ENCODE measurements at regions not wholly inside any gene's neighbourhood (a gene's known extent, or its start where the extent isn't known, plus 50 kb on each side); places are given as distances from the start of the nearest gene placed in this dataset.
"Not testable (repeated sequence)": the region's sequence is repeated elsewhere in the genome, so short reads cannot be mapped to it uniquely, and the experiment has no call there.

DNA sequence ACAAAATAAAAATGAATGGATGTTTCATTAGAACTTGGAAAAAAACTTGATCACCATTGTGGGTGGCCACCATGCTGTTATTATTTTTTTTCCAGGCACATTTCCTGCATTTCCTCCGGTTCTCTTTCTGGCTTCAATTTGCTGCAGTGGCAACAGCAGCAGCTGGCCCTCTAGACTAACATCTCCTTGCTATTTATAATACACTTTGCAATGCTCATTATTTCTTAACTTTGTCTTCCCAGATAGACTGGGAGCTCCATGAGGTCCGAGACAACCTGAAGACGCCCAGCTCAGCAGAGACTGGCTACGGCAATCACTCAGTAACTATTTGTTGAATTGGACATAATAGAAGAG lies 53.4 kb upstream of the ATP5PO start:
- no peak overlapping the region for H3K4me3 ChIP-seq (ENCODE audit: low read length)
- no peak for TF ChIP-seq EZH2phosphoT487 (IDR thresholded peaks at IDR 0.05; ENCODE audit: low read depth)
- TF ChIP-seq CTCF (IDR thresholded peaks at IDR 0.05; ENCODE audit: low read depth, low read length) = no peak
- H3K9me3 ChIP-seq (ENCODE audit: insufficient read depth, low read length) = no peaks in the 10 kb centered on the region
- no peaks in the 10 kb centered on the region for H3K27me3 ChIP-seq (ENCODE audit: low read depth, low read length)
- H3K36me3 ChIP-seq (replicated peaks; ENCODE audit: low read depth, low read length) = no peaks in the 10 kb centered on the region
- H3K9ac ChIP-seq (ENCODE audit: low read length) = no peak overlapping the region
- no peak overlapping the region for H2AFZ ChIP-seq (ENCODE audit: low read depth, low read length)
- H4K20me1 ChIP-seq (ENCODE audit: insufficient read depth, low read length) = no peaks in the 10 kb centered on the region
- 0 out of 2 replicates have a peak, but pooled peaks cover 3% of the 10 kb centered on the region for H3K4me1 ChIP-seq (ENCODE audit: low read length)
- H3K4me2 ChIP-seq (ENCODE audit: low read length) = no peak overlapping the region
- no peaks in the 10 kb centered on the region for H3K79me2 ChIP-seq (ENCODE audit: low read length)
- H3K27ac ChIP-seq (ENCODE audit: low read length) = no peak overlapping the region

DNA sequence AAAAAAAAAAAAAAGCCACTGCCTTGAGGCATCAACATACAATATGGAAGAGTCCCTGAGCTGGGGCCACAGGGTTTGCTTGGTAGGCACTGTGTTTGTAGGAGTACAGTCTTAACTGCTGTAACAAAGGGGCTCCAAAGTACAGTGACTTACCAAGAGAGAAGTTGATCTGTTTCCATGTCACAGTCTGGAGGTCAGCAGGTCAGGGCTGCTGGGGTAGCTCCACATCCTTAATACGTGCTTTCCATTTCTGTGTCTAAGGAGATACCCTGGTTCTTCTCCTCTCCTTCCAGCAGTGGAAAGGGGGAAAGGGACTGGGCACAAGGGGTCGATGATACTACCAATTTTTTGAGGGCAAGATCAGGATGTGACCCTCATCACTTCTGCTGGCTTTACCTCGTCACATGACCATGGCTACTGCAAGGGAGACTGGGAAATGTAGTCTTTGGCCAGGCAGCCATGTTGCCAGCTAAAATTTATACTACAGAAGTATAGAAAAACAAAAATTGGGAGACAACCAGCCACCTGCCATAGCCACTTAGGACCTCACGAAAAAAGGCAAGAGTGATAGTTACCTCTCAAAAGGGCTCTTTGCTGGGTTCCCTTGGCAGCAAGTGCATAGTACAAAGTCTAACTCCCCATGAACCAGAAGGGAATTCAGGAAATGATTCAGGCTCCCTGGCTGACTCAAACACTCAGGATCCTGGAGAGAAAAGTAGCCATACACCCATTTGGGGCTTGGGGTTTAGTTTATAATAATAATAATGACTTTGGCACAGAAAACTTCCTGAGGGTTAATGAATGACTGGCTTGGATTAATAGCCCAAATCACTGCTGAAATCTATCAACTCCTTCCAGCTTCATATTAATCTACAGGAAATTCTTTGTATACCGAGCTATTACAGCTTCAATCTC lies 52.7 kb upstream of the ATP5PO start:
- Histone ChIP-seq H2AFZ (ENCODE audit: low read depth, low read length) (peak overlapping the region; percentile 63; the same call in 1 of the 2 replicates), H3K9ac (ENCODE audit: low read length) (no peak overlapping the region), H3K27me3 (ENCODE audit: low read depth, low read length) (no peaks in the 10 kb centered on the region), H3K4me3 (ENCODE audit: low read length) (peak overlapping the region; percentile 46; the same call in 1 of the 2 replicates), H3K9me3 (ENCODE audit: insufficient read depth, low read length) (no peaks in the 10 kb centered on the region), H3K79me2 (ENCODE audit: low read length) (no peaks in the 10 kb centered on the region), H3K27ac (ENCODE audit: low read length) (no peak overlapping the region), H3K36me3 (replicated peaks; ENCODE audit: low read depth, low read length) (no peaks in the 10 kb centered on the region), H3K4me1 (ENCODE audit: low read length) (0 out of 2 replicates have a peak, but pooled peaks cover 3% of the 10 kb centered on the region), H4K20me1 (ENCODE audit: insufficient read depth, low read length) (no peaks in the 10 kb centered on the region), H3K4me2 (ENCODE audit: low read length) (peak overlapping the region; percentile 66)
- TF ChIP-seq EZH2phosphoT487 (IDR thresholded peaks at IDR 0.05; ENCODE audit: low read depth) = no peak

DNA sequence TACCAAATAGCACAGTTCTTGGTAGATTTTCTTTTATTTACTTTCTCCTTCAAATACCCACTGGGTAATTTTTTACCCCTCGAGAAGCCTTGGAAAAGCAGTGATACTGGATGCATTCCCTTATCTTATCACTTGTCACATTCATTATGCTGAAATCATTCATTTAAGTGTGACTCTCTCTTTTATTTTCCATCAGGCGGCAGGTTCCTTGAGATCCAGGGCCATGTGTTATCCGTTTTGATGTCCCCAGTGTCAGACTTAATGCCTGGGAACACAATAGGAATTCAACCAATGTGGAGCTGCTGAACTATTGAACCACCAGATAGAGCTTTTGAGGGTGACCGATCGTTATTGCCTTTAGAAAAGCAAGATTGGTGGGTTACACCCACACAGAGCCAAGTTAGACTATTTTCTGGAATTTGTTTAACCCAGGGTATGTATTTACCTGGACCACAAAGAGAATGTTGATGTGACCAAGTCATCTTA lies 51.5 kb upstream of the ATP5PO start:
- H3K9me3 ChIP-seq (ENCODE audit: insufficient read depth, low read length) = no peaks in the 10 kb centered on the region
- no peak overlapping the region for H2AFZ ChIP-seq (ENCODE audit: low read depth, low read length)
- H3K9ac ChIP-seq (ENCODE audit: low read length) = no peak overlapping the region
- H3K4me3 ChIP-seq (ENCODE audit: low read length) = no peak overlapping the region
- H4K20me1 ChIP-seq (ENCODE audit: insufficient read depth, low read length) = no peaks in the 10 kb centered on the region
- no peaks in the 10 kb centered on the region for H3K36me3 ChIP-seq (replicated peaks; ENCODE audit: low read depth, low read length)
- H3K4me2 ChIP-seq (ENCODE audit: low read length) = no peak overlapping the region
- H3K79me2 ChIP-seq (ENCODE audit: low read length) = no peaks in the 10 kb centered on the region
- no peak overlapping the region for H3K27ac ChIP-seq (ENCODE audit: low read length)
- H3K4me1 ChIP-seq (ENCODE audit: low read length) = 0 out of 2 replicates have a peak, but pooled peaks cover 3% of the 10 kb centered on the region
- no peak for TF ChIP-seq EZH2phosphoT487 (IDR thresholded peaks at IDR 0.05; ENCODE audit: low read depth)
- no peak for TF ChIP-seq CTCF (IDR thresholded peaks at IDR 0.05; ENCODE audit: low read depth, low read length)
- no peaks in the 10 kb centered on the region for H3K27me3 ChIP-seq (ENCODE audit: low read depth, low read length)

- Histone ChIP-seq H4K20me1 (ENCODE audit: insufficient read depth, low read length) (no peaks in the 10 kb centered on the region), H3K4me2 (ENCODE audit: low read length) (no peak overlapping the region), H3K36me3 (replicated peaks; ENCODE audit: low read depth, low read length) (no peaks in the 10 kb centered on the region), H3K27ac (ENCODE audit: low read length) (no peak overlapping the region), H3K27me3 (ENCODE audit: low read depth, low read length) (no peaks in the 10 kb centered on the region), H3K9me3 (ENCODE audit: insufficient read depth, low read length) (no peaks in the 10 kb centered on the region), H3K9ac (ENCODE audit: low read length) (no peak overlapping the region), H2AFZ (ENCODE audit: low read depth, low read length) (no peak overlapping the region), H3K4me3 (ENCODE audit: low read length) (no peak overlapping the region), H3K79me2 (ENCODE audit: low read length) (no peaks in the 10 kb centered on the region), H3K4me1 (ENCODE audit: low read length) (0 out of 2 replicates have a peak, but pooled peaks cover 3% of the 10 kb centered on the region)
- TF ChIP-seq EZH2phosphoT487 (IDR thresholded peaks at IDR 0.05; ENCODE audit: low read depth) = no peak
- no peak for TF ChIP-seq CTCF (IDR thresholded peaks at IDR 0.05; ENCODE audit: low read depth, low read length)
Observed at GRCh38 chr21:33966324-33966949, 50.8 kb upstream of the ATP5PO start.

GRCh38 chr21:33965662-33966061 lies 50.1 kb upstream of the ATP5PO start:
- H3K4me3 ChIP-seq (ENCODE audit: low read length); H3K79me2 ChIP-seq (ENCODE audit: low read length); H3K36me3 ChIP-seq (replicated peaks; ENCODE audit: low read depth, low read length): not testable (repeated sequence)

More at GRCh38 chr21:33965662-33966061, 50.1 kb upstream of the ATP5PO start:
- H4K20me1 ChIP-seq (ENCODE audit: insufficient read depth, low read length); H3K9ac ChIP-seq (ENCODE audit: low read length); H3K9me3 ChIP-seq (ENCODE audit: insufficient read depth, low read length); H2AFZ ChIP-seq (ENCODE audit: low read depth, low read length); H3K4me1 ChIP-seq (ENCODE audit: low read length); H3K4me2 ChIP-seq (ENCODE audit: low read length); H3K27me3 ChIP-seq (ENCODE audit: low read depth, low read length); H3K27ac ChIP-seq (ENCODE audit: low read length): not testable (repeated sequence)

All from OCI-LY3 (cell line).